Psoas muscle (tissue), 7 donors: ENCODE measurements at regions not wholly inside any gene's neighbourhood (a gene's known extent, or its start where the extent isn't known, plus 50 kb on each side); places are given as distances from the start of the nearest gene placed in this dataset.

Experiments used
- ATAC-seq, 4 donors: fragments of 200-7000 bp; cut with Tn5 transposase; one replicate each; pipeline ENCODE4 v1.9.1; 2020; ENCODE audit warnings: moderate library complexity in 3 of 4, mild to moderate bottlenecking in 2 of 4
- DNase-seq, 2 donors: peaks; one replicate each; pipeline ENCODE4 v3.0.0-alpha.2; 2020
- H3K27ac ChIP-seq: fragments of 200-600 bp; one replicate; pipeline ENCODE4 v1.8.0; 2022
- H3K27me3 ChIP-seq, 3 donors: fragments of 200-600 bp in 1 of 3; one replicate each; pipeline versions ENCODE4 v1.6.1 to v1.8.0; 2013 to 2022; ENCODE audit warnings: low read length in 2 of 3, mild to moderate bottlenecking in 2 of 3, moderate library complexity in 1 of 3; ENCODE audit not compliant: insufficient read depth in 3 of 3
- H3K36me3 ChIP-seq, 2 donors: fragments of 200-600 bp in 1 of 2; one replicate each; pipeline versions ENCODE4 v1.6.1 to v1.8.0; 2013 to 2022; ENCODE audit warnings: low read depth in 1 of 2, mild to moderate bottlenecking in 1 of 2, moderate library complexity in 1 of 2; ENCODE audit not compliant: insufficient read depth in 1 of 2
- H3K4me1 ChIP-seq: fragments of 200-600 bp; one replicate; pipeline ENCODE4 v1.8.0; 2022
- H3K4me3 ChIP-seq: fragments of 200-600 bp; one replicate; pipeline ENCODE4 v1.8.0; 2022; ENCODE audit warnings: mild to moderate bottlenecking
- H3K9me3 ChIP-seq: fragments of 200-600 bp; one replicate; pipeline ENCODE4 v1.8.0; 2022
- CTCF ChIP-seq: fragments of 200-600 bp; IDR thresholded peaks from one replicate; pipeline ENCODE4 v1.8.0; 2022; ENCODE audit warnings: antibody characterized with exemption
- WGBS, 3 donors: extraction: QIAGEN DNeasy Blood & Tissue Kit; methylation state at CpG; one replicate each; pipeline versions ENCODE4 v1.1.6 to v1.1.7; 2013; 5-methylcytosine and 5-hydroxymethylcytosine counted together
- intact Hi-C, 2 donors: fragments of 100-400 bp; cut with DNase I; formaldehyde crosslinking; loops; one replicate each; pipeline versions ENCODE4 v1.11.0 to v1.14.2; 2022
- donor health status: healthy with polysubstance abuse.
- donor health status: DM: no; HTN: no; CAD: no; lungs with moderate emphysema.
- donor health status: Bipolar disorder and iron deficiency.
- donor health status: healthy.
- donor health status: DM: yes; HTN: yes; CAD: no.
- donor health status: DM: no; HTN: no; CAD: no.
- donor health status: DM: yes; HTN: yes; CAD: no.

- H3K27ac ChIP-seq, result no peak overlapping the region
- 57 to 62% (median 62%) methylated on average over 3 of the region's 3 CpGs for WGBS, 3 donors
- intact Hi-C loops, result no loop called here
Measured at GRCh38 chr12:19739195-19739776, 300.0 kb downstream of the AEBP2 start.

DNA sequence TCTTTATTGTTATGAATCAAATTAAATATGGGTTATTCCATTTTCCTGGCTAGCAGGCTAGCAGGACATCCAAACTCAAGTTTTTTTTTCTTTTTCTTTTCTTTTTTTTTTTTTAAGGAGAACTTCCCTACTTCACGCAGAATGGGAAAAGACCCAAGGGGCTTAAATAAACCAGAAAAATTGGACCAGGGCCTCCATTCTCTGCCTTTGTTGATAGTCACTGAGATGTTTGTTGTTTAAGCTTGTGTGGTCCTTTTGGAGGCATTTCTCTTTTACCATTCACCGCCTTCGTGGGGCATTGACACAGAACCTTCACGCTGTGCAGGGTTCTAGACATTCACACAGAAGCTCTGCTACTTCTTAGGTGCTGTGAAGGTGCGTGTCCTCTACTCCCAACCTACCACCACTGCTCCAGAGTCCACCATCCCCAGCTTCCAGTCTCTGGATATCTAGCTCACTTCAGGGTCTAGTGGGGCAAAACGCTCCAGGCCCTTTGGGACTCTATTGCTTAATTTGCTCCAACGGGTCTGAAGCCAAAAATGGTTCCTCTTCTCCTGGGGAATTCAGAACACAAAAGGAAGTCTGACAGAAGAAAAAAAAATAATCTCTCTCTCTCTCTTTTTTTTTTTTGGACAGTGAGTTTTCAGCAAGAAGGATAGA is 301.3 kb downstream of the AEBP2 start:
- WGBS, 3 donors, result 57 to 60% (median 58%) methylated on average over 7 of the region's 7 CpGs
- ATAC-seq, result no peak
- Histone ChIP-seq H3K27me3 (no peaks in the 10 kb centered on the region), H3K4me3 (no peak overlapping the region), H3K36me3 (no peaks in the 10 kb centered on the region), H3K9me3 (no peaks in the 10 kb centered on the region), H3K27ac (no peak overlapping the region), H3K4me1 (no peaks in the 10 kb centered on the region)
- DNase-seq, result no peak
- intact Hi-C loops, result loop anchor here (5.0 to 10.0 kb wide), 4 partner anchors 154 to 854 kb away; partner anchors contain the start of gene PDE3A (in 1 of the 2)
- TF ChIP-seq CTCF, result no peak

More at GRCh38 chr12:19739195-19739776, 300.0 kb downstream of the AEBP2 start:
- Histone ChIP-seq H3K9me3 (no peaks in the 10 kb centered on the region), H3K36me3 (no peaks in the 10 kb centered on the region), H3K4me3 (no peak overlapping the region), H3K27me3 (no peaks in the 10 kb centered on the region), H3K4me1 (no peaks in the 10 kb centered on the region)
- no peak for DNase-seq
- ATAC-seq, result no peak
- TF ChIP-seq CTCF, result peak; percentile 61

- no peaks in the 10 kb centered on the region for H3K36me3 ChIP-seq
- H3K27ac ChIP-seq, result no peak overlapping the region
- H3K9me3 ChIP-seq, result no peaks in the 10 kb centered on the region
- intact Hi-C loops, result loop anchor here (5.0 to 10.0 kb wide), 4 partner anchors 154 to 854 kb away; partner anchors contain the start of gene PDE3A (in 1 of the 2)
- H3K4me3 ChIP-seq, result no peak overlapping the region
- H3K27me3 ChIP-seq, result no peaks in the 10 kb centered on the region
- no peaks in the 10 kb centered on the region for H3K4me1 ChIP-seq
- 71 to 76% (median 73%) methylated on average over 3 of the region's 3 CpGs for WGBS, 3 donors
- no peak for DNase-seq
- no peak for TF ChIP-seq CTCF
- ATAC-seq, result no peak
Measured at GRCh38 chr12:19741132-19741489, 301.8 kb downstream of the AEBP2 start.

- no peak overlapping the region for H3K4me3 ChIP-seq
- WGBS, 3 donors, result 40 to 49% (median 48%) methylated on average over 4 of the region's 4 CpGs
- H3K9me3 ChIP-seq, result no peaks in the 10 kb centered on the region
- no peaks in the 10 kb centered on the region for H3K36me3 ChIP-seq
- no peak for DNase-seq
- intact Hi-C loops, result loop anchor here (5.0 to 10.0 kb wide), 4 partner anchors 150 to 850 kb away; partner anchors contain the start of gene PDE3A (in 1 of the 2)
- TF ChIP-seq CTCF, result no peak
- H3K4me1 ChIP-seq, result no peaks in the 10 kb centered on the region
- no peaks in the 10 kb centered on the region for H3K27me3 ChIP-seq
- no peak for ATAC-seq
- H3K27ac ChIP-seq, result no peak overlapping the region
Measured at GRCh38 chr12:19744705-19745218, 305.5 kb downstream of the AEBP2 start.
